Neural progenitor cell (in vitro differentiated cells): ENCODE measurements at regions not wholly inside any gene's neighbourhood (a gene's known extent, or its start where the extent isn't known, plus 50 kb on each side); places are given as distances from the start of the nearest gene placed in this dataset.

ENCODE experiments used
- DNase-seq: peaks from one replicate; pipeline ENCODE4 v3.0.0-alpha.2; 2016; ENCODE audit warnings: low spot score
- H2AFZ ChIP-seq: fragments of 200-600 bp; sonication (generic); replicated peaks from 2 replicates; pipeline ENCODE4 v1.6.1; 2016; ENCODE audit warnings: antibody characterized with exemption
- H3F3A ChIP-seq: fragments of 200-600 bp; sonication (generic); 2 replicates; pipeline ENCODE4 v1.6.1; 2016; ENCODE audit warnings: antibody characterized with exemption, low read depth
- H3K27ac ChIP-seq: fragments of 200-600 bp; sonication (generic); 2 replicates; pipeline ENCODE4 v1.5.1; 2016; ENCODE audit warnings: mild to moderate bottlenecking
- H3K27me3 ChIP-seq: fragments of 200-600 bp; sonication (generic); 2 replicates; pipeline ENCODE4 v1.6.1; 2016; ENCODE audit warnings: mild to moderate bottlenecking, moderate library complexity
- H3K36me3 ChIP-seq: fragments of 200-600 bp; sonication (generic); 2 replicates; pipeline ENCODE4 v1.5.1; 2016
- H3K4me1 ChIP-seq: fragments of 200-600 bp; sonication (generic); 2 replicates; pipeline ENCODE4 v1.6.1; 2016; ENCODE audit warnings: mixed run types
- H3K4me2 ChIP-seq: fragments of 200-600 bp; sonication (generic); 2 replicates; pipeline ENCODE4 v1.6.1; 2016
- H3K4me3 ChIP-seq: fragments of 200-600 bp; sonication (generic); 2 replicates; pipeline ENCODE4 v1.5.1; 2016
- H3K79me2 ChIP-seq: fragments of 200-600 bp; sonication (generic); 2 replicates; pipeline ENCODE4 v1.6.1; 2016; ENCODE audit warnings: low read depth
- H3K9ac ChIP-seq: fragments of 200-600 bp; sonication (generic); 2 replicates; pipeline ENCODE4 v1.6.1; 2016
- H3K9me3 ChIP-seq: fragments of 200-600 bp; sonication (generic); 2 replicates; pipeline ENCODE4 v1.5.1; 2016; ENCODE audit warnings: low read depth
- H4K20me1 ChIP-seq: fragments of 200-600 bp; sonication (generic); 2 replicates; pipeline ENCODE4 v1.6.1; 2016; ENCODE audit warnings: low read depth
- H3K27ac Mint-ChIP-seq: 3 replicates; pipeline ENCODE4 v1.8.0; 2021; ENCODE audit warnings: mixed read lengths
- H3K27me3 Mint-ChIP-seq: 2 replicates; pipeline ENCODE4 v1.8.0; 2022; ENCODE audit warnings: low read depth, mild to moderate bottlenecking, inconsistent platforms, moderate library complexity, mixed read lengths; ENCODE audit not compliant: insufficient read depth
- H3K36me3 Mint-ChIP-seq: 3 replicates; pipeline ENCODE4 v1.8.0; 2021; ENCODE audit warnings: mixed read lengths
- H3K4me1 Mint-ChIP-seq: 3 replicates; pipeline ENCODE4 v1.8.0; 2021; ENCODE audit warnings: mixed read lengths
- H3K4me3 Mint-ChIP-seq: 3 replicates; pipeline ENCODE4 v1.8.0; 2021; ENCODE audit warnings: mild to moderate bottlenecking, moderate library complexity, mixed read lengths
- H3K9me3 Mint-ChIP-seq: 3 replicates; pipeline ENCODE4 v1.8.0; 2020; ENCODE audit warnings: mixed read lengths
- EZH2 ChIP-seq: fragments of 200-600 bp; sonication (generic); IDR thresholded peaks from 2 replicates; pipeline ENCODE4 v1.6.1; 2017; ENCODE audit warnings: antibody characterized with exemption, mild to moderate bottlenecking, moderate library complexity
- EZH2phosphoT487 ChIP-seq: fragments of 200-600 bp; sonication (generic); IDR thresholded peaks from 2 replicates; pipeline ENCODE4 v1.6.1; 2017; ENCODE audit warnings: antibody characterized with exemption
- TF ChIP-seq, protein P1 (sequence below): fragments of 200-600 bp; sonication (generic); IDR thresholded peaks from 2 replicates; pipeline ENCODE4 v1.5.1; 2017; ENCODE audit warnings: antibody characterized with exemption, mild to moderate bottlenecking

DNA sequence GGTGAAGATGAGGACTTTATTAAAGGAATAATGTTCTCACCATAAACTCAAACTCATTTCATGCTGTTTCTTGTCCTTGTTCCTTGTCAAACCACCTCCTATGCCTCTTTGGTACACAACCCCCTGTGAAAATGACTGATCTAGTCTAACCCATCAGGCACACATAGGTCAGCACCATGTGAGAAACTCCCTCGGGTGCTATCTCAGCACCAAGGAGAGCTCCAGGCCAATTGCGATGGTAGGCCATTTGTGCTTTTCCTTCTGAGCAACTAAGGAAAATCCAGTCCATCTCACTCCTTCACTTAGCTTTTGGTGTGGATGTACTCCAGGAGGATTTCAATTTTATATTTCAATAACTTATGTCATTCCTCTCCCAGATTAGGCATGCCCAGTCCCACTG is 199.8 kb downstream of the ZNF608 start:
- Mint-ChIP-seq H3K4me3 (no peak overlapping the region), H3K9me3 (peaks cover 3% of the 10 kb centered on the region), H3K27ac (no peak overlapping the region), H3K4me1 (peaks cover 11% of the 10 kb centered on the region), H3K36me3 (no peaks in the 10 kb centered on the region), H3K27me3 (peaks cover 2% of the 10 kb centered on the region)
- H3K27ac ChIP-seq = no peak overlapping the region
- H3K79me2 ChIP-seq = no peaks in the 10 kb centered on the region
- no peaks in the 10 kb centered on the region for H3K27me3 ChIP-seq
- no peaks in the 10 kb centered on the region for H3F3A ChIP-seq
- H3K36me3 ChIP-seq = no peaks in the 10 kb centered on the region
- no peaks in the 10 kb centered on the region for H3K4me1 ChIP-seq
- peak; percentile 55 for DNase-seq
- no peak overlapping the region for H3K4me2 ChIP-seq
- no peak overlapping the region for H2AFZ ChIP-seq
- H3K4me3 ChIP-seq = no peak overlapping the region
- no peak overlapping the region for H3K9ac ChIP-seq
- H4K20me1 ChIP-seq = no peaks in the 10 kb centered on the region
- TF ChIP-seq EZH2 (no peak), EZH2phosphoT487 (no peak)
- TF ChIP-seq, protein P1, sequence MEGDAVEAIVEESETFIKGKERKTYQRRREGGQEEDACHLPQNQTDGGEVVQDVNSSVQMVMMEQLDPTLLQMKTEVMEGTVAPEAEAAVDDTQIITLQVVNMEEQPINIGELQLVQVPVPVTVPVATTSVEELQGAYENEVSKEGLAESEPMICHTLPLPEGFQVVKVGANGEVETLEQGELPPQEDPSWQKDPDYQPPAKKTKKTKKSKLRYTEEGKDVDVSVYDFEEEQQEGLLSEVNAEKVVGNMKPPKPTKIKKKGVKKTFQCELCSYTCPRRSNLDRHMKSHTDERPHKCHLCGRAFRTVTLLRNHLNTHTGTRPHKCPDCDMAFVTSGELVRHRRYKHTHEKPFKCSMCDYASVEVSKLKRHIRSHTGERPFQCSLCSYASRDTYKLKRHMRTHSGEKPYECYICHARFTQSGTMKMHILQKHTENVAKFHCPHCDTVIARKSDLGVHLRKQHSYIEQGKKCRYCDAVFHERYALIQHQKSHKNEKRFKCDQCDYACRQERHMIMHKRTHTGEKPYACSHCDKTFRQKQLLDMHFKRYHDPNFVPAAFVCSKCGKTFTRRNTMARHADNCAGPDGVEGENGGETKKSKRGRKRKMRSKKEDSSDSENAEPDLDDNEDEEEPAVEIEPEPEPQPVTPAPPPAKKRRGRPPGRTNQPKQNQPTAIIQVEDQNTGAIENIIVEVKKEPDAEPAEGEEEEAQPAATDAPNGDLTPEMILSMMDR = no peak
- H3K9me3 ChIP-seq = no peaks in the 10 kb centered on the region

DNA sequence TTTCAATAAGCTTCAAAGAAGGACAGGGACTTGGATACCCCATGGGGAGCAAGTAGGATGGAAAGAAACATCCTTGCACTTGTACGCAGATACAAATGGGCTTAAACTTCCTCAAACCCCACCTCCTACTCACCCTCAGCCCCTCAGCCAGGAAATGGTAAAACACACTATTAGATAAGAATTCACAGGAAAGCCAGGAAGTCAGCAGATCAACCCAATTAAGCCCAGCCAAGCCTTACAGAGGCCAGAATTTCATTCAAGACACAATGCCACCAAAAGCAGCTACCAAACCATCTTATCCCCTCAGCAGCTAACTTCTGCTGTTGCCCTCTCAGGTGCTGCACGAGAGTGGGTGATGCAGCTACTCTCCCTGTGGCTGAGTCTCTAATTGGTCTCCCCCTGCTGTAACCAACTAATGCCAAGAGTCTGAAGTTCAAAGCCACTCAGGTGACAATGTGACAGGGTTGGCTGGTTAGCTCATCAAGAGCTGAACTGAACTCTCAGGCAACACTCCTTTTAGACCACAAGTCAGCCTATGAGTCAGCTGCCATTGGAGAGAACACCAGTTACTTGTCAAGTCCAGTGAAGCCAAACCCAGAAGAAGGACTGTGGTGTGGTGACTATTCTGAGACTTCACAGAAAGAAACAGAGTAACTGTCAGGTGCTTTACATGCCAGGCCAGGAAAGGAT is 201.9 kb downstream of the ZNF608 start:
- H3K9me3 ChIP-seq = no peaks in the 10 kb centered on the region
- no peaks in the 10 kb centered on the region for H3K4me1 ChIP-seq
- no peak overlapping the region for H3K4me2 ChIP-seq
- no peaks in the 10 kb centered on the region for H3K79me2 ChIP-seq
- Mint-ChIP-seq H3K27ac (no peak overlapping the region), H3K9me3 (peaks cover 6% of the 10 kb centered on the region), H3K4me1 (peaks cover 7% of the 10 kb centered on the region), H3K27me3 (no peaks in the 10 kb centered on the region), H3K36me3 (no peaks in the 10 kb centered on the region), H3K4me3 (no peak overlapping the region)
- H3K4me3 ChIP-seq = no peak overlapping the region
- no peaks in the 10 kb centered on the region for H3K27me3 ChIP-seq
- no peaks in the 10 kb centered on the region for H3F3A ChIP-seq
- H3K9ac ChIP-seq = no peak overlapping the region
- H3K27ac ChIP-seq = no peak overlapping the region
- no peaks in the 10 kb centered on the region for H3K36me3 ChIP-seq
- H4K20me1 ChIP-seq = no peaks in the 10 kb centered on the region
- no peak for DNase-seq
- no peak overlapping the region for H2AFZ ChIP-seq
- TF ChIP-seq EZH2 (no peak), EZH2phosphoT487 (no peak)
- TF ChIP-seq, protein P1 = no peak

DNA sequence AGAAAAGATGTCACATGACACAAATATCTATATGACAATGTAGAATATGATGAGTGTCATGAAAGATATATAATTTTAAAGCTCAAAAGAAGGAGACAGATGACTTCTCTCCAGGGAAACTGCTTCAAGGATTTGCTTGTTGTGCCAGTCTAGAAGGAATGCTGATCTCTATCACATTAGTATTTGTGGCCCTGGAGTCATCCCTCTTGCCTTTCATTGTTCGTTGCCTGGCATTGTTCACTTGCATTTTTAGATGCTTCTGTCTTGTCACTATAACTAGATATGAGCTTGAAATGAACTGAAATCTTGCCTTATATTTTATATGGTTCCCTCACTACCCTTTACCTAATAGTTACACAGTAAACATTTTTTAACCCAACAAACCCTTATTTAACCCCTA is 207.5 kb downstream of the ZNF608 start:
- Mint-ChIP-seq H3K9me3 (peaks cover 18% of the 10 kb centered on the region), H3K27ac (no peak overlapping the region)
- TF ChIP-seq, protein P1 = no peak
- TF ChIP-seq EZH2phosphoT487 (no peak), EZH2 (no peak)

More for the DNA sequence above, 207.5 kb downstream of the ZNF608 start:
- H3K27ac ChIP-seq = no peak overlapping the region
- H3K27me3 ChIP-seq = no peaks in the 10 kb centered on the region
- H4K20me1 ChIP-seq = no peaks in the 10 kb centered on the region
- no peak overlapping the region for H3K4me3 Mint-ChIP-seq
- no peak overlapping the region for H3K4me3 ChIP-seq
- no peaks in the 10 kb centered on the region for H3K36me3 ChIP-seq
- H3F3A ChIP-seq = no peaks in the 10 kb centered on the region
- H3K4me1 ChIP-seq = peaks cover 4% of the 10 kb centered on the region
- H3K27me3 Mint-ChIP-seq = peaks cover 8% of the 10 kb centered on the region
- H2AFZ ChIP-seq = no peak overlapping the region
- no peaks in the 10 kb centered on the region for H3K9me3 ChIP-seq
- no peak overlapping the region for H3K9ac ChIP-seq
- no peaks in the 10 kb centered on the region for H3K79me2 ChIP-seq
- peaks cover 40% of the 10 kb centered on the region for H3K4me1 Mint-ChIP-seq
- peaks cover 4% of the 10 kb centered on the region for H3K36me3 Mint-ChIP-seq
- H3K4me2 ChIP-seq = no peak overlapping the region
- no peak for DNase-seq
